LNCAP (cell line): ENCODE measurements at regions not wholly inside any gene's neighbourhood (a gene's known extent, or its start where the extent isn't known, plus 50 kb on each side); places are given as distances from the start of the nearest gene placed in this dataset.

Experiments
- TF ChIP-seq, protein P1 (sequence below): fragments of 450-650 bp; IDR thresholded peaks from 2 replicates; pipeline ENCODE4 v1.5.1; 2017; ENCODE audit warnings: mild to moderate bottlenecking

DNA sequence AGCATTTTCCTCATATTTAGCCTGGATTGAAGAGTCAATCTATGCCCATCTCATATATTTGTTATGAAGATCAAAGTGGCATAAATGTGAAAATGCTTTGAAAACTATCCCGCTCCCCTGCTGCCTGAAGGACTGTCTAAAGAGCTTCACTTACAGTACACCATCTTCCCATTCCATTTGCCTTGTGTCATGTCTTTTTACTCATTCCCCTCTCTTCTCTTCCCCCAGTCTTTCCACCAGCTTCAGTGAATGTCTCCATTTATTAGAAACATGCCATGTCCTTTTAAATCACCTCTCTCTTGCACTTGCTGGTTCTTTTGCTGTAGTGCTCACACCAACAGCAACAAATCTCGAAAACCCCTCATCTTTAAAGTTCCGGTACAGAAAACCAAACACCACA, 192.7 kb upstream of the SGCD start:
- TF ChIP-seq, protein P1, sequence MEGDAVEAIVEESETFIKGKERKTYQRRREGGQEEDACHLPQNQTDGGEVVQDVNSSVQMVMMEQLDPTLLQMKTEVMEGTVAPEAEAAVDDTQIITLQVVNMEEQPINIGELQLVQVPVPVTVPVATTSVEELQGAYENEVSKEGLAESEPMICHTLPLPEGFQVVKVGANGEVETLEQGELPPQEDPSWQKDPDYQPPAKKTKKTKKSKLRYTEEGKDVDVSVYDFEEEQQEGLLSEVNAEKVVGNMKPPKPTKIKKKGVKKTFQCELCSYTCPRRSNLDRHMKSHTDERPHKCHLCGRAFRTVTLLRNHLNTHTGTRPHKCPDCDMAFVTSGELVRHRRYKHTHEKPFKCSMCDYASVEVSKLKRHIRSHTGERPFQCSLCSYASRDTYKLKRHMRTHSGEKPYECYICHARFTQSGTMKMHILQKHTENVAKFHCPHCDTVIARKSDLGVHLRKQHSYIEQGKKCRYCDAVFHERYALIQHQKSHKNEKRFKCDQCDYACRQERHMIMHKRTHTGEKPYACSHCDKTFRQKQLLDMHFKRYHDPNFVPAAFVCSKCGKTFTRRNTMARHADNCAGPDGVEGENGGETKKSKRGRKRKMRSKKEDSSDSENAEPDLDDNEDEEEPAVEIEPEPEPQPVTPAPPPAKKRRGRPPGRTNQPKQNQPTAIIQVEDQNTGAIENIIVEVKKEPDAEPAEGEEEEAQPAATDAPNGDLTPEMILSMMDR = no peak

DNA sequence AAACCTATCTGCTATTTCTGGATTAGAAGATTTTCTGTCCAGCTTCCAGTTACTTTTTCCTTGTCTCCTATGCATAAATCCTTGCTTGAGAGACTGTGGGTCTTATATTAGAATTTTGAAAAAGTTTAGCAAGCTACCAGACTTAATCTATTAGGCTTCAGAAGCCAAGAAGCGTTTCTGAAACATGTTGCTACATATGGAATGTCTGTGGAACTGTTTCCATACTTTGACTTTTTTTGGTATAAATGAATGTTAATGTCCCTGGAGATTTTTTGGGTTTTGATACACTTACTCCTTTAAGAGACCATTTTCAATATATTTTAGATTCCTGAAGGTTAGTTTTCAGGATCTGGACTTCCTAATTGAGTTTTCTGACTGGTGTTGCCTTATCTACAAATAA, 191.4 kb upstream of the SGCD start:
- TF ChIP-seq, protein P1 = no peak

DNA sequence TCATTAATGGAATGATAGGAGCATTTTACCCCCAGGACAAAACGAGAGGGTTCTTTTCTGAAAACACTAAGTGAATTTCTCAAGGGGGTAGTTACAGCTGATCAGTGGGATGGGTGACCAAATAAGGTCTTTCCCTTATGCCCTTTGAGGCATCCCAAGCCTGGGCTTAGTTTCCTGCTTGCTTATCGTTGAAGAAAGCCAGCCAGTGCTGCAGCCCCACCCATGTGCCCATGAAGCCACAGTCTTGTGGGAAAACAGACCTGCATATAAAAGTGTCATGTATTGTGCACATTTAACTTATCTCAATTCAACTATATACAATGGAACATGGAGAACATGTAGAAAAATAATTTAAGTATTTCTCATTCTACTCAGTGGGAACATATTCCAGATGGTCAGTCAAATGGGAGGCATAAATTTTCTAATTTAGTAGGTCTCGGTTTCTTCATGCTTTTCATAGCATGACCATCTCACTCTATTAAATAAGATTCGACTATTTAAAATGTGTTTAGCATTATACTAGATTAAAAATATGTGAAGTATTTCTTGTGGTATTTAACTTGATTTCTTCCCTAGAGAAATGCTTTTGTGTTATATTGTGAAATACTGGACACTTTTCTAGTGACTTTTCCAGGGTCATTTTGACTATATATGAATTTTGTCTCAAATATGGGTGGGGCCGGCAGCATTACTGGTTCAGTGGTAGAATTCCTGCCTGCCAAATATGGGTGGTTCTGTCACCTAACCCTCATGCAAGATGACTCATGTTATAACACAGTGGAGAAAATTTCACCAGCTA, 189.7 kb upstream of the SGCD start:
- TF ChIP-seq, protein P1 = no peak

DNA sequence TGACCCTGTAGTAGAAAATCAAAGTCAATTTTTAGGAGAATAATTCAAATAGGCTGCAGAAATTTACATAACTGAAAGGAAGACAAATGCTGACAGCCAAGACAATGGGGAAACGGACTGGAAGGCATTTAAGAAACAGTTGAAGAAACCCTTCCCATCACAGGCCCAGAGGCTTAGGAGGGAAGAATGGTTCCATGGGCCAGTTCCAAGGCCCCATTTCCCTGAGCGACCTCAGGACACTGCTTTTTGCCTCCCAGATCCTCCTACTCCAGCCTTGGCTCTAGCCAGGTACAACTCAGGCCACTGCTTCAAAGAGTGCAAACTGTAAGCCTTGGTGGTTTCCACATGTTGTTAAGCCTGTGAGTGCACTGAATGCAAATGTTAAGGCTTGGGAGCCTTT, 184.1 kb upstream of the SGCD start:
- TF ChIP-seq, protein P1 = no peak

DNA sequence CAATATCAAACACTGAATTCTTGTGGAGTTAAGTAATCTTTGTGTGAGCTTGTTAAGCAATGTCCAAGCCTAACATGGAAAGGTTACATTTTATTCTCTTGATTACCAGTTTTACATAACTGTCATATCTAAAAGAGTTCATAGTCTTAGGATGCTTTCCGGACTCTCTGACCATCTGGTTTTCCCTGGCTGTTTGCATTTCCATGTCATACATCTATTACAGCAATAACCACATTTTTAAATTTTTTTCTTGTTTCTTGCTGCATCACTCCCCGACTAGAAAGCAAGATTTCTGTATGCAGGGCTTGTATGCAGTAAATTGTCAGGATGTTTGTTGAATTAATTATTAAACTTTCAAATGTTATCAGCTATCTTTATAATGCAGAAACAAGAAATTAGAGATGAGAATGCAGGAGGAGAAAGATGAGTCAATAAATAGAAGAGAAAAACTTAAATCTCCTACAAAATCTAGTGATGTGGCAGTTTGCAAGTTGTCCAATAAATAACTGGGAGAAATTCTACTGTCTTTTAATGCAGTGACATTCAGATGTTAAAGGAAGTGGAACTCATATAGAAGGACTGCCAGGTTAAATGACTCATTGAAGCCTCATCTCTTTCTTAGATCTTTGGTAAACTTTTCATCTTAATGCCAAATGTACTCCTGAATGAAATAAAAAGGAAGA, 179.6 kb upstream of the SGCD start:
- TF ChIP-seq, protein P1 = no peak

DNA sequence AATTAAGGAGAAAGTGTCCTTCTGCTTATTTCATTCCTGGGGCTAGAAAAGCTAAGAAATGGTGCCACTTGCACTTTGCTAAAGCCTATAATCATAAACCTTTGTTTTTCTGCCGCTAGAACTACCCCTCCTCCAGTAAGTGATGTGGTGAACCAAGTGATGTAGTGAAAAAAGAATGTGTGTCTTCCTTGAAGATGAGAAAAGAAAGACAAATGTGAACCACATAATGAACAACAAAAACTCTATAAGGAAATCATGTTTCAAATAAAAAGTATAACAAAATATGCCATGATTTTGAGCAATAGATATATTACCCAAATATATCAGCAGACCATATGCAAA, 179.0 kb upstream of the SGCD start:
- TF ChIP-seq, protein P1 = no peak

DNA sequence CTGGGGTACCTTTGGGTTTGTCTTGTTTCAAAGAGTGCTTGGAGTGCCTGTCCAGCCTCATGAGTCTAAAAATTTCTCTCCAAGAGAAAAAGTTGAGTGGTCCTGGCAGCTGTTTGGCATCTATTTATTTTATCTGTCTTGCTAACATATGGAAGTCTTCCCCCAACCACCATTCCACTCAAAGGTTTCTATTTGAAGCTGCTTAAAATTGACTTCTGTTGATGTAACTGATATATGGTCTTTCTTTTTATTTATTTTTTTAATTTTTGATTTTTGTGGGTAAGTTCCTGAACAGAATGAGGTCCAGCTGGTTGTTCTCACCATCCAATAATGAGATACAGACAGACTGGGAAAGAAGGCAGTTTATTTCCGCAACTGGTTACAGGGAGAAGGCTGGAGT, 178.7 kb upstream of the SGCD start:
- TF ChIP-seq, protein P1 = no peak
